CD4-positive, CD25-positive, alpha-beta regulatory T cell (primary cell): ENCODE measurements at regions not wholly inside any gene's neighbourhood (a gene's known extent, or its start where the extent isn't known, plus 50 kb on each side); places are given as distances from the start of the nearest gene placed in this dataset.

Experiments used
- ATAC-seq, 2 donors: fragments of 150-1000 bp; cut with Tn5 transposase; one replicate each; pipeline ENCODE4 v1.10.0; 2021; ENCODE audit warnings: low read depth in 2 of 2, moderate number of reproducible peaks in 2 of 2, moderate library complexity in 1 of 2
- DNase-seq, 3 donors: peaks; one replicate each; pipeline versions ENCODE4 v3.0.0 to v3.0.0-alpha.2; 2012 to 2022; ENCODE audit warnings: mixed read lengths in 1 of 3
- H3K27ac ChIP-seq: one replicate; pipeline ENCODE4 v1.7.0; 2013; ENCODE audit warnings: mild to moderate bottlenecking, low read length; ENCODE audit not compliant: insufficient read depth, poor library complexity, severe bottlenecking
- H3K27me3 ChIP-seq: one replicate; pipeline ENCODE4 v1.7.0; 2013; ENCODE audit warnings: low read length; ENCODE audit not compliant: control insufficient read depth, insufficient read depth
- H3K36me3 ChIP-seq: one replicate; pipeline ENCODE4 v1.7.0; 2013; ENCODE audit warnings: mild to moderate bottlenecking, low read length, moderate library complexity; ENCODE audit not compliant: control insufficient read depth, insufficient read depth
- H3K4me1 ChIP-seq: 2 replicates; pipeline ENCODE4 v1.7.0; 2013; ENCODE audit warnings: mild to moderate bottlenecking, low read length; ENCODE audit not compliant: insufficient read depth, control insufficient read depth, poor library complexity, severe bottlenecking
- H3K4me3 ChIP-seq: one replicate; pipeline ENCODE4 v1.7.0; 2013; ENCODE audit warnings: low read depth, mild to moderate bottlenecking, low read length, moderate library complexity
- H3K9me3 ChIP-seq, 2 experiments: 1 replicate in 1 of 2; 2 replicates in 1 of 2; pipeline ENCODE4 v1.7.0; 2013; ENCODE audit warnings: low read length in 2 of 2, mild to moderate bottlenecking in 1 of 2, moderate library complexity in 1 of 2; ENCODE audit not compliant: control insufficient read depth in 2 of 2
- H3K27ac Mint-ChIP-seq, 3 donors: one replicate each; pipeline ENCODE4 v1.8.0; 2020 to 2022; ENCODE audit warnings: mild to moderate bottlenecking in 3 of 3, mixed read lengths in 3 of 3, moderate library complexity in 2 of 3
- H3K27me3 Mint-ChIP-seq: one replicate; pipeline ENCODE4 v1.8.0; 2022; ENCODE audit warnings: mild to moderate bottlenecking, mixed read lengths
- H3K36me3 Mint-ChIP-seq: one replicate; pipeline ENCODE4 v1.8.0; 2020; ENCODE audit warnings: mixed read lengths
- H3K4me1 Mint-ChIP-seq, 4 donors: one replicate each; pipeline ENCODE4 v1.8.0; 2020 to 2022; ENCODE audit warnings: mixed read lengths in 4 of 4, mild to moderate bottlenecking in 1 of 4
- H3K4me3 Mint-ChIP-seq, 4 donors: one replicate each; pipeline ENCODE4 v1.8.0; 2020 to 2022; ENCODE audit warnings: mild to moderate bottlenecking in 4 of 4, mixed read lengths in 4 of 4, moderate library complexity in 3 of 4
- H3K9me3 Mint-ChIP-seq, 7 donors: one replicate each; pipeline ENCODE4 v1.8.0; 2020 to 2022; ENCODE audit warnings: mixed read lengths in 7 of 7, mild to moderate bottlenecking in 3 of 7, moderate library complexity in 2 of 7

GRCh38 chr6:1044040-1044836 is 267.7 kb upstream of the FOXQ1 start:
- Histone ChIP-seq H3K9me3 (no peaks in the 10 kb centered on the region), H3K27me3 (no peaks in the 10 kb centered on the region), H3K27ac (no peak overlapping the region), H3K4me1 (no peaks in the 10 kb centered on the region), H3K4me3 (no peak overlapping the region), H3K36me3 (no peaks in the 10 kb centered on the region)
- DNase-seq (no peak), ATAC-seq (no peak)
- Mint-ChIP-seq H3K9me3 (peaks cover 0 to 3% (median 0%) of the 10 kb centered on the region in 7 donors), H3K4me1 (no peaks in the 10 kb centered on the region), H3K27me3 (peaks cover 12% of the 10 kb centered on the region), H3K36me3 (no peaks in the 10 kb centered on the region), H3K27ac (no peak overlapping the region), H3K4me3 (no peak overlapping the region)

- Mint-ChIP-seq H3K9me3 (peaks cover 0 to 3% (median 0%) of the 10 kb centered on the region in 7 donors), H3K27me3 (peaks cover 12% of the 10 kb centered on the region), H3K4me3 (no peak overlapping the region), H3K27ac (no peak overlapping the region), H3K36me3 (no peaks in the 10 kb centered on the region), H3K4me1 (no peaks in the 10 kb centered on the region)
- no peaks in the 10 kb centered on the region for H3K4me1 ChIP-seq
- no peaks in the 10 kb centered on the region for H3K27me3 ChIP-seq
- no peak overlapping the region for H3K4me3 ChIP-seq
- ATAC-seq: no peak
- H3K36me3 ChIP-seq: no peaks in the 10 kb centered on the region
- no peak for DNase-seq
- H3K9me3 ChIP-seq: no peaks in the 10 kb centered on the region
- H3K27ac ChIP-seq: no peak overlapping the region
Measured at GRCh38 chr6:1043458-1043836, 268.5 kb upstream of the FOXQ1 start.

- Mint-ChIP-seq H3K27ac (no peak overlapping the region), H3K27me3 (peaks cover 12% of the 10 kb centered on the region), H3K9me3 (peaks cover 0 to 3% (median 0%) of the 10 kb centered on the region in 7 donors), H3K36me3 (no peaks in the 10 kb centered on the region), H3K4me3 (no peak overlapping the region), H3K4me1 (no peaks in the 10 kb centered on the region)
- DNase-seq (no peak), ATAC-seq (no peak)
- no peak overlapping the region for H3K4me3 ChIP-seq
- H3K4me1 ChIP-seq: no peaks in the 10 kb centered on the region
- no peaks in the 10 kb centered on the region for H3K27me3 ChIP-seq
- H3K36me3 ChIP-seq: no peaks in the 10 kb centered on the region
- no peak overlapping the region for H3K27ac ChIP-seq
- H3K9me3 ChIP-seq: no peaks in the 10 kb centered on the region
Measured at GRCh38 chr6:1042583-1043457, 269.1 kb upstream of the FOXQ1 start.

GRCh38 chr6:1040393-1040792 is 271.5 kb upstream of the FOXQ1 start:
- H3K27ac Mint-ChIP-seq: peak overlapping the region in 1 of 3 donors; percentile 38
- ATAC-seq (no peak), DNase-seq (no peak)
- Histone ChIP-seq H3K27ac (no peak overlapping the region), H3K4me3 (no peak overlapping the region), H3K36me3 (no peaks in the 10 kb centered on the region), H3K27me3 (no peaks in the 10 kb centered on the region), H3K4me1 (no peaks in the 10 kb centered on the region), H3K9me3 (no peaks in the 10 kb centered on the region)
- no peaks in the 10 kb centered on the region for H3K4me1 Mint-ChIP-seq
- H3K9me3 Mint-ChIP-seq: peaks cover 0 to 1% (median 0%) of the 10 kb centered on the region in 7 donors
- H3K4me3 Mint-ChIP-seq: no peak overlapping the region
- H3K36me3 Mint-ChIP-seq: no peaks in the 10 kb centered on the region
- H3K27me3 Mint-ChIP-seq: peaks cover 7% of the 10 kb centered on the region

- ATAC-seq (no peak), DNase-seq (no peak)
- Histone ChIP-seq H3K4me3 (no peak overlapping the region), H3K27ac (no peak overlapping the region), H3K9me3 (no peaks in the 10 kb centered on the region), H3K27me3 (no peaks in the 10 kb centered on the region), H3K4me1 (no peaks in the 10 kb centered on the region), H3K36me3 (no peaks in the 10 kb centered on the region)
- peaks cover 0 to 1% (median 0%) of the 10 kb centered on the region in 7 donors for H3K9me3 Mint-ChIP-seq
- H3K4me3 Mint-ChIP-seq: no peak overlapping the region
- H3K4me1 Mint-ChIP-seq: no peaks in the 10 kb centered on the region
- H3K27ac Mint-ChIP-seq: no peak overlapping the region
- H3K27me3 Mint-ChIP-seq: peaks cover 7% of the 10 kb centered on the region
- no peaks in the 10 kb centered on the region for H3K36me3 Mint-ChIP-seq
Measured at GRCh38 chr6:1039746-1040145, 272.2 kb upstream of the FOXQ1 start.

- H3K27me3 Mint-ChIP-seq: peaks cover 1% of the 10 kb centered on the region
- Histone ChIP-seq H3K4me1 (no peaks in the 10 kb centered on the region), H3K36me3 (no peaks in the 10 kb centered on the region), H3K9me3 (no peaks in the 10 kb centered on the region), H3K27me3 (no peaks in the 10 kb centered on the region), H3K27ac (no peak overlapping the region), H3K4me3 (no peak overlapping the region)
- H3K36me3 Mint-ChIP-seq: no peaks in the 10 kb centered on the region
- ATAC-seq (no peak), DNase-seq (no peak)
- H3K4me1 Mint-ChIP-seq: no peaks in the 10 kb centered on the region
- peaks cover 0 to 1% (median 0%) of the 10 kb centered on the region in 7 donors for H3K9me3 Mint-ChIP-seq
- H3K27ac Mint-ChIP-seq: no peak overlapping the region
- H3K4me3 Mint-ChIP-seq: no peak overlapping the region
Measured at GRCh38 chr6:1039191-1039590, 272.7 kb upstream of the FOXQ1 start.

GRCh38 chr6:1037430-1038202 is 274.3 kb upstream of the FOXQ1 start:
- Mint-ChIP-seq H3K4me1 (no peaks in the 10 kb centered on the region), H3K9me3 (peaks cover 0 to 1% (median 0%) of the 10 kb centered on the region in 7 donors), H3K27ac (no peak overlapping the region), H3K36me3 (no peaks in the 10 kb centered on the region), H3K4me3 (no peak overlapping the region), H3K27me3 (no peaks in the 10 kb centered on the region)
- Histone ChIP-seq H3K9me3 (no peaks in the 10 kb centered on the region), H3K36me3 (no peaks in the 10 kb centered on the region), H3K4me1 (no peaks in the 10 kb centered on the region), H3K27ac (no peak overlapping the region), H3K4me3 (no peak overlapping the region), H3K27me3 (no peaks in the 10 kb centered on the region)
- DNase-seq (no peak), ATAC-seq (no peak)
